Upper lobe of left lung (tissue), 6 donors: ENCODE measurements at regions not wholly inside any gene's neighbourhood (a gene's known extent, or its start where the extent isn't known, plus 50 kb on each side); places are given as distances from the start of the nearest gene placed in this dataset.
A peak's percentile ranks its signal among the peaks of the same experiment; 100 is the strongest.

Source experiments
- ATAC-seq, 2 donors: fragments of 200-7000 bp; cut with Tn5 transposase; one replicate each; pipeline ENCODE4 v1.9.1; 2022; ENCODE audit warnings: mild to moderate bottlenecking in 2 of 2, moderate library complexity in 2 of 2; ENCODE audit not compliant: low FRiP score in 2 of 2
- DNase-seq, 2 donors: peaks; one replicate each; pipeline ENCODE4 v3.0.0-alpha.2; 2019 to 2020
- H3K27ac ChIP-seq, 4 donors: fragments of 200-600 bp; sonication (generic); one replicate each; pipeline ENCODE4 v1.5.1; 2016 to 2019
- H3K27me3 ChIP-seq, 4 donors: fragments of 200-600 bp; sonication (generic); one replicate each; pipeline ENCODE4 v1.5.1; 2017 to 2019
- H3K36me3 ChIP-seq, 4 donors: fragments of 200-600 bp; sonication (generic); one replicate each; pipeline ENCODE4 v1.5.1; 2016 to 2019
- H3K4me1 ChIP-seq, 4 donors: fragments of 200-600 bp; sonication (generic); one replicate each; pipeline ENCODE4 v1.5.1; 2018 to 2019
- H3K4me3 ChIP-seq, 4 donors: fragments of 200-600 bp; sonication (generic); one replicate each; pipeline ENCODE4 v1.5.1; 2017 to 2019; ENCODE audit warnings: mild to moderate bottlenecking in 2 of 4, moderate library complexity in 1 of 4
- H3K9me3 ChIP-seq, 4 donors: fragments of 200-600 bp; sonication (generic); one replicate each; pipeline ENCODE4 v1.5.1; 2018 to 2019
- EP300 ChIP-seq, 4 donors: sonication (generic); formaldehyde crosslinking; IDR thresholded peaks; one replicate each; pipeline ENCODE4 v1.5.1; 2017; ENCODE audit warnings: antibody characterized with exemption in 4 of 4, control low read depth in 2 of 4
- POLR2A ChIP-seq, 4 donors: fragments of 450-650 bp; IDR thresholded peaks; one replicate each; pipeline ENCODE4 v1.5.1; 2016 to 2017; ENCODE audit warnings: antibody characterized with exemption in 4 of 4, mild to moderate bottlenecking in 2 of 4
- POLR2AphosphoS5 ChIP-seq, 2 donors: sonication (generic); formaldehyde crosslinking; IDR thresholded peaks; one replicate each; pipeline ENCODE4 v1.5.1; 2017; ENCODE audit warnings: antibody characterized with exemption in 2 of 2
- WGBS, 2 donors: methylation state at CpG; one replicate each; pipeline ENCODE4 v1.1.5; 2017 to 2018; 5-methylcytosine and 5-hydroxymethylcytosine counted together
- TF ChIP-seq, protein P1 (sequence below), 6 experiments: fragments of 450-650 bp in 4 of 6; fragments of 200-600 bp in 2 of 6; sonication (generic) in 2 of 6; IDR thresholded peaks; one replicate each; pipeline ENCODE4 v1.5.1; 2016 to 2019; ENCODE audit warnings: antibody characterized with exemption in 6 of 6
- donor health status: DM: no; HTN: no; CAD: no; lungs with moderate emphysema.
- donor health status: DM: no; HTN: yes; CAD: no; lungs with severe emphysema.

DNA sequence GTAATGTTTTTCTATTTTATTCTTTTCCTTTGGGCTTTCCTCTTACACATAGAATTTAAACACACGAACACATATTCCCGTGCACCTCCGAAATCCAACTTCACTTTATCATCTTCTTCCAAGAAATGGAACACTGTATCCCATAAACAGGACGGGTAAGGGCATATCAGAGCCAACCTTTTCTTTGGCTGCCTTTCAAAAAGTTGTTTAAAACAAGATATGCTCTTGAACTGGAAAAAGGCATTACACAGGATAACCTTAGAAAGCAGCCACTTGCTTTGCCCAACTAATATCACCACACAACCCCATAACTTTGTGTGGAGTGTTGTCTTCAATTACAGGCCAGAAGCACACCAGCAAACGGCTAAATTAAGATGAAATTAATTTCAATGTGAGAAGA lies 65.3 kb upstream of the CDKN3 start:
- Histone ChIP-seq H3K4me3 (no peak overlapping the region), H3K4me1 (peaks cover 0 to 11% (median 9%) of the 10 kb centered on the region in 4 donors), H3K36me3 (no peaks in the 10 kb centered on the region), H3K9me3 (no peaks in the 10 kb centered on the region), H3K27ac (peak overlapping the region in 1 of 4 donors; percentile 53), H3K27me3 (no peaks in the 10 kb centered on the region)
- ATAC-seq (no peak), DNase-seq (no peak)
- WGBS, 2 donors: 34 to 55% methylated on average over 5 of the region's 5 CpGs
- no peak for TF ChIP-seq POLR2A (IDR thresholded peaks at IDR 0.05)
- TF ChIP-seq EP300 (IDR thresholded peaks at IDR 0.05): no peak
- TF ChIP-seq, protein P1, sequence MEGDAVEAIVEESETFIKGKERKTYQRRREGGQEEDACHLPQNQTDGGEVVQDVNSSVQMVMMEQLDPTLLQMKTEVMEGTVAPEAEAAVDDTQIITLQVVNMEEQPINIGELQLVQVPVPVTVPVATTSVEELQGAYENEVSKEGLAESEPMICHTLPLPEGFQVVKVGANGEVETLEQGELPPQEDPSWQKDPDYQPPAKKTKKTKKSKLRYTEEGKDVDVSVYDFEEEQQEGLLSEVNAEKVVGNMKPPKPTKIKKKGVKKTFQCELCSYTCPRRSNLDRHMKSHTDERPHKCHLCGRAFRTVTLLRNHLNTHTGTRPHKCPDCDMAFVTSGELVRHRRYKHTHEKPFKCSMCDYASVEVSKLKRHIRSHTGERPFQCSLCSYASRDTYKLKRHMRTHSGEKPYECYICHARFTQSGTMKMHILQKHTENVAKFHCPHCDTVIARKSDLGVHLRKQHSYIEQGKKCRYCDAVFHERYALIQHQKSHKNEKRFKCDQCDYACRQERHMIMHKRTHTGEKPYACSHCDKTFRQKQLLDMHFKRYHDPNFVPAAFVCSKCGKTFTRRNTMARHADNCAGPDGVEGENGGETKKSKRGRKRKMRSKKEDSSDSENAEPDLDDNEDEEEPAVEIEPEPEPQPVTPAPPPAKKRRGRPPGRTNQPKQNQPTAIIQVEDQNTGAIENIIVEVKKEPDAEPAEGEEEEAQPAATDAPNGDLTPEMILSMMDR (IDR thresholded peaks at IDR 0.05): no peak
- TF ChIP-seq POLR2AphosphoS5 (IDR thresholded peaks at IDR 0.05): no peak

DNA sequence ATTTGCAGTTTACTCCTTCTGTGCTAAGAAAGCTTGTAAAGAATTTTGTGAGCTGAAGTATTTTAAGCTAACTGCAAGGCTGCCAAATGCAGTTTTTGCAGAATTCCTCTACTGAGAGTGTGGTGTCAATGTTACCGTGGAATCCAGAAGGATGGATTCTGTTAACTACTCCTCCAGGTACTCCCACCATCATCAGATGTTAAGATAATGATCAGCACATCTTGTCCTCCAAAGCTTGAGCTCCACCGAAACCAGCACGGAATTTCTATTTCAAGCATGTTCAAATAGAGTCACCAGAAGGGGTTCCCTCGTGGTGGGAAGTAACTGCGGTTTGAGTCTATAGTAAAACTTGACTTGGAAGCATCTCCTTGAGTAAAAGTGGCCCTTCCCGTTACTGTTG lies 64.3 kb upstream of the CDKN3 start:
- Histone ChIP-seq H3K27ac (no peak overlapping the region), H3K4me3 (no peak overlapping the region), H3K27me3 (no peaks in the 10 kb centered on the region), H3K9me3 (no peaks in the 10 kb centered on the region), H3K36me3 (no peaks in the 10 kb centered on the region), H3K4me1 (peaks cover 0 to 11% (median 9%) of the 10 kb centered on the region in 4 donors)
- no peak for DNase-seq
- no peak for ATAC-seq
- 91 to 92% methylated on average over 6 of the region's 6 CpGs for WGBS, 2 donors
- TF ChIP-seq, protein P1 (IDR thresholded peaks at IDR 0.05): no peak
- no peak for TF ChIP-seq POLR2A (IDR thresholded peaks at IDR 0.05)
- no peak for TF ChIP-seq EP300 (IDR thresholded peaks at IDR 0.05)
- TF ChIP-seq POLR2AphosphoS5 (IDR thresholded peaks at IDR 0.05): no peak

DNA sequence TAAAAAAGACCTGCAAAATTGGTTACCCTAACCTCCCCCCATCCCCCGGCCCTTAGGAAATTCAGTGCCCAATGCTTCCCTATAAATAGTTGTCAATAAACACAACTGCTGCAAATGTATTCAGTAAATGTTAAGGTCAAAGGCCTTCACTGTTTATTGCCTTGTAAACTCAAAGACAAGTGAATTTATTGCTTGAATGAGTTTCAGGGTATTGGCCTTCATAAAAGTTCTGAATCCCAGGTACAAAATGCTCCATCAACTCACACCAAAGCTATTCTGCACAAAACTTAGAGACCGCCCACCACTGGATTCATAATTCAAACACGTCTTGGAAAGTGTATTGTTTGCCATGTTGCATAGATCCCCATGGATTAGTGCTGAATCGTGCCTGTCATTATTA lies 63.3 kb upstream of the CDKN3 start:
- no peak for DNase-seq
- Histone ChIP-seq H3K36me3 (no peaks in the 10 kb centered on the region), H3K27me3 (no peaks in the 10 kb centered on the region), H3K4me1 (peaks cover 0 to 11% (median 9%) of the 10 kb centered on the region in 4 donors), H3K4me3 (no peak overlapping the region), H3K27ac (no peak overlapping the region), H3K9me3 (no peaks in the 10 kb centered on the region)
- ATAC-seq: no peak
- TF ChIP-seq, protein P1 (IDR thresholded peaks at IDR 0.05): no peak
- TF ChIP-seq POLR2AphosphoS5 (IDR thresholded peaks at IDR 0.05) (no peak), POLR2A (IDR thresholded peaks at IDR 0.05) (no peak), EP300 (IDR thresholded peaks at IDR 0.05) (no peak)
- WGBS, 2 donors: 89 to 96% methylated on average over 4 of the region's 4 CpGs

DNA sequence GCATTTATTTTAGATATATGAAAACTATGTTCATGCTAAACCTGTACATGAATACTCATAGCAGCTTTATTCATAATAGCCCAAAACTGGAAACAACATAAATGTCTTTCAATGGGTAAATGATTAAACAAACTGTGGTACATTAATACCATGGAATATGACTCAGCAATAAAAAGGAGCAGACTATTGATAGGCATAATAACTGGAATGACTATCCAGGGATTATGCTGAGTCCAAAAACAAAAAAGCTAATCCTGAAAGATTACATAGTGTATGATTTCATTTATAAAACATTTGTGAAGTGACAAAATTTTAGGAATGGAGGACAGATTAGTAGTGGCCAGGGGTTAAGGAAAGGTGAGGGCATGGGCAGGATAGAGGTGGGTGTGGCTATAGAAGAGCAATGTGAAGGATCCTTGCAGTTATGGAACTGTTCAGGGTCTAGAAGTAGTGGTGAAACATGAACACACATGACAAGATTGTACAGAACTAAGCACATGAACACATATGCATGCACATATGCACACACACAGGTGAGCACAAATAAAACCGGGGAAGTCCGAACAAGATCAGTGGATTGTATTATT lies 61.1 kb upstream of the CDKN3 start:
- H3K4me1 ChIP-seq: peaks cover 0 to 3% (median under 1%) of the 10 kb centered on the region in 4 donors
- WGBS, 2 donors: 94 to 98% methylated on average over 2 of the region's 2 CpGs
- no peak overlapping the region for H3K27ac ChIP-seq
- H3K27me3 ChIP-seq: no peaks in the 10 kb centered on the region
- no peak for TF ChIP-seq POLR2AphosphoS5 (IDR thresholded peaks at IDR 0.05)
- TF ChIP-seq EP300 (IDR thresholded peaks at IDR 0.05): no peak
- TF ChIP-seq, protein P1 (IDR thresholded peaks at IDR 0.05): no peak
- no peak for TF ChIP-seq POLR2A (IDR thresholded peaks at IDR 0.05)
- ATAC-seq: no peak
- no peaks in the 10 kb centered on the region for H3K9me3 ChIP-seq
- no peak for DNase-seq
- H3K4me3 ChIP-seq: no peak overlapping the region
- H3K36me3 ChIP-seq: no peaks in the 10 kb centered on the region

DNA sequence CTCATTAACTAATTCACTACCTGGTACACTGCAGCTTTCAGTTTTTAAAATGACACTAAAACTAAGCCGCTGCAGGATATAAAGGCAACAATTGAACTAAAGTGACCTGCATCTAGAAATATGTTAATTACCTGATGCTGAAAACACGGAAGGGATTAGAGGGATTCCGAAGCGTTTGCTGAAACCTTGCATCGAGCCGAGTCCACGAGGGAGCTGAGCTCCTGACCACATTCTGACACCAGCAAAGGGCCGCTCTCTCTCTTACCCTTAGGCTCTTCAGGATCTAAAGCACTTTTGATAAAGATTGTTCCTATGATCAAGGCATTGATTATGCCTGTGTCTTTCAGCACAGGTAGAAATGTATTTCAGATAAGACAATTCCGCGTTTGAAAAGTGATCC lies 59.5 kb upstream of the CDKN3 start:
- TF ChIP-seq, protein P1 (IDR thresholded peaks at IDR 0.05): no peak
- TF ChIP-seq POLR2AphosphoS5 (IDR thresholded peaks at IDR 0.05) (no peak), POLR2A (IDR thresholded peaks at IDR 0.05) (no peak), EP300 (IDR thresholded peaks at IDR 0.05) (no peak)
- no peaks in the 10 kb centered on the region for H3K4me1 ChIP-seq
- no peak overlapping the region for H3K4me3 ChIP-seq
- no peaks in the 10 kb centered on the region for H3K36me3 ChIP-seq
- H3K9me3 ChIP-seq: no peaks in the 10 kb centered on the region
- WGBS, 2 donors: 88% methylated on average over 10 of the region's 10 CpGs
- no peaks in the 10 kb centered on the region for H3K27me3 ChIP-seq
- DNase-seq: no peak
- no peak overlapping the region for H3K27ac ChIP-seq
- no peak for ATAC-seq
